ENCODE measurements at regions not wholly inside any gene's neighbourhood (a gene's known extent, or its start where the extent isn't known, plus 50 kb on each side); places are given as distances from the start of the nearest gene placed in this dataset.

- TF ChIP-seq CTCF (IDR thresholded peaks at IDR 0.05 in 4 of 5, conservative IDR thresholded peaks at IDR 0.05 in 1 of 5) (no peak), POLR2A (IDR thresholded peaks at IDR 0.05) (no peak)
These were observed 158.9 kb upstream of the EGFLAM start for GRCh38 chr5:38099205-38100168.

All from gastrocnemius medialis (tissue), 4 donors.